ENCODE measurements at regions not wholly inside any gene's neighbourhood (a gene's known extent, or its start where the extent isn't known, plus 50 kb on each side); places are given as distances from the start of the nearest gene placed in this dataset.

- TF ChIP-seq POLR2A (IDR thresholded peaks at IDR 0.05): no peak
- no peak for TF ChIP-seq CTCF (IDR thresholded peaks at IDR 0.05)
These were observed 362.6 kb upstream of the MGMT start for GRCh38 chr10:129104266-129105045.
